ENCODE measurements at regions not wholly inside any gene's neighbourhood (a gene's known extent, or its start where the extent isn't known, plus 50 kb on each side); places are given as distances from the start of the nearest gene placed in this dataset.
"Not testable (repeated sequence)": the region's sequence is repeated elsewhere in the genome, so short reads cannot be mapped to it uniquely, and the experiment has no call there.

DNA sequence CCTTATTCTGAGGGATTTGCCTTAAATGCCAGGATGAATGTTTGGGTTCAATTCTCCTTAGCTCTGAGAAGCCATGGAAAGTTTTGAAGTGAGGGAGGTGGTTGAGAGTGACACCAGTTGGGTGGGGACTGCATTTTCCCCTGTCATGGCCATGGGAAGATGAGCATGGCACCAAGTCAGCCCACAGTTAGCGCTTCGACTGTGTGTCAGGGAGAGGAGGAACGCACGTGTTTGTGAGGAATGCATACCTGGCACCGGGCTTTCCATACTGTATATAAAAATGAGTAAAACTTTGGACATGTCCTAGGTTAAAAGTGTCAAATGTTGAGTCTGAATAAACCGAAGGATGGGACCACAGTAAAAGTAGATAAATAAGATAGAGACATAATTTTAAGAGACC lies 187.5 kb upstream of the KL start:
- no peak for DNase-seq (ENCODE audit: low read depth in 2 of 2)

DNA sequence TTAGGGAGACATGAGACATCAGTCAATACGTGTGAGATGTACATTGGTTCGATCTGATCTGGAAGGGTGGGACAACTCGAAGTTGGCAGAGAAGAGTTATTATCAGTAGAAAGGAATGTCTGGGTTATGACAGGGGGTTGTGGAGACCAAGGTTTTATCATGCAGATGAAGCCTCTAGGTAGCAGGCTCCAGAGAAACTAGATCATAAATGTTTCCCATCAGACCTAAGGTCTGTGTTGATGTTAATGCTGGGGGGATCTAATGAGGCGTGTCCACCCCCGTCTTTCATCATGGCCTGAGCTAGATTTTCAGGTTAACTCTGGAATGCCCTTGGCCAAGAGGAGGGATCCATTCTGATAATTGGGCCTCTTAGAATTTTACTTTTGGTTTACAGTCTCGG lies 187.0 kb upstream of the KL start:
- DNase-seq (ENCODE audit: low read depth in 2 of 2) = no peak

DNA sequence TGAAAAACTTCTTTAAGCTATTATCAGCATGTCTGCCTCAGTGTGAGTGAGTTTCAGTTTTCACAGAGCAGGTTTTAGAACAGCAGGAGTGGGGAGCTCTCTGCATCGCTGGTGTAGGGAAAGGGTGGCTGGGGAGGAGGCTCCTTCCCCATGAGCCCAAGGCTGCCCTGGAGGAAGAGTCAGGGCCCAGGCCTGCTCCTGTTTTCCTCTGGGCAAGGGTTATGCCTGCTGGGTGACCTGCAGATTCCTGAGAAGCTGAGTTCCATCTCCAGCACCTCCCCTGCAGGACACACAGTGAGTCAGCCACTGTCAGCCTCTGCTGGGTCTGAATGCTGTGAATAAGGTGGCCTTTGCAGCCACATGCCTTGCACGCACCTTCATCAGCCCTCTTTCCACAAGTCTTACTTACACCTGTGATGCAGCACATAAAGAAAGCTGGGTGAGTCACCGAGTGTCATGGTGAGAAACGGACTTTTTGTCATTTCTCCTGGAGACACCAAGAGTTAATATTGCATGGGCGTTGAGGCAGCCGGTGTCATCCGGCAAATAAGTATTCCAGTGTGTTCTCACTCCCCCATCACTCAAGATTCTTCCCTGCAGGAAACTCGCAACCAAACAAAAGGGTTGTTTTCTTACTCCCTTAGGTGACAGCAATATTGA lies 186.4 kb upstream of the KL start:
- DNase-seq (ENCODE audit: low read depth in 2 of 2) = no peak

DNA sequence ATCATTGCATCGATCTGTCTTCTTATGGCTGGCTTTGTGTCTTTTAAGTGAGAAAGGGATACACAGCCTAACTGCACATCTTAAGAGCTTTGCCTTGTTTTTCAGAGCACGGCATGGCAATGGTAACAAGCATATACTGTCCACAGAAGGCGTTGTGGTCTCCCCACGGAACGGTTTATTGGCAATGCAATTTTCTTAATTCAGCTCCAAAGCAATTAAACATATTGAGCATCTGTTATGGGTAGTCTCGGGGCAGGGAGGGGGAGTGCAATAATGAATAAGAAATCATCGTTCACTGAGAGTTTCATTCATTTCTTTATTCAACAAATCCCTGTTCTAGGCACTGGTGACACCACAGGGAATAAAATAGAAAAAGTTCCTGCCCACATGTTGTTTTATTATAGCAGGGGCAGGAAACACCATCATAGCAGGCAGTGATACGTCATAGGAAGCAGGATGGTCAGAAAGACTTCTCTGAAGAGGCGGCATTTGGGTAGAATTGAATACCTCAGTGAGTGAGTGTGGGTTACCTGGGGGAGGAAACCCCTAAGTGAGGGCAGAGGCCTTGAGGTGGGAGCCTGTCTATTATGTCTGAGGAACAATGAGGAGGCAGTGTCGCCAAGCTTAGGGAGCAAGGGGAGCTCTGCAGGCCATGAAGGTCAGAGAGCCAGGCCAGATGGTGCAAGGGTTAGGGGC lies 185.7 kb upstream of the KL start:
- DNase-seq (ENCODE audit: low read depth in 2 of 2) = no peak

DNA sequence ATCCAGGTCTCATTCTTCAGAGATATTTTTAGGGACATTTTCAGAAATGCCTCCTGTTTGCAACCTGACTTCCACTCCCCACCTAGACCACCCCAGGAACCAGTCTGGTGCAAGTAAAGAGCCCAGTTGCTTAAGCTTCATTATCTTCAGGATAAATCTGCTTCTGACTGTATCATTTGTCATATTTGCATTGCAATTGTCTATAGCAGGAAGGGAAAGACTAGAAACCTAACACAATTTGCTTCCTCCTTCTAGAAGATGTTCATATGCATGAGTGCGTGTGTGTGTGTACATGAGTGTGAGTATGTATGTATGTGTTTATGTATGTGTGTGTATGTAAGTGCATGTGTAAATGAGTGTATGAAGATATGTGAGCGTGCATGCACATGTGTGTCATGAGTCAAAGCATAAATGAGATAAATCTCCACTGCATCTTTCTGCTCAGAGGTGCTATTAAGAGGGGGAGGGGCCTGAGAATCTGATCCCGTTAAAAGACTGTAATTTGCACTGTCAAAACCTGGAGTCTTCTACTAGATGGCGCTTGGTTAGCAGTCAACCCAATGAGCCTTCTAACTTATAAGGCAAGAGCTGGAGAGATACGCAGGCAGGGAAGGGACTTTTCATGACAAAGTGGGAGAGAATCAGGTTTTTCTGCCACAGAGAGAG lies 178.8 kb upstream of the KL start:
- DNase-seq (ENCODE audit: low read depth in 2 of 2) = no peak

DNA sequence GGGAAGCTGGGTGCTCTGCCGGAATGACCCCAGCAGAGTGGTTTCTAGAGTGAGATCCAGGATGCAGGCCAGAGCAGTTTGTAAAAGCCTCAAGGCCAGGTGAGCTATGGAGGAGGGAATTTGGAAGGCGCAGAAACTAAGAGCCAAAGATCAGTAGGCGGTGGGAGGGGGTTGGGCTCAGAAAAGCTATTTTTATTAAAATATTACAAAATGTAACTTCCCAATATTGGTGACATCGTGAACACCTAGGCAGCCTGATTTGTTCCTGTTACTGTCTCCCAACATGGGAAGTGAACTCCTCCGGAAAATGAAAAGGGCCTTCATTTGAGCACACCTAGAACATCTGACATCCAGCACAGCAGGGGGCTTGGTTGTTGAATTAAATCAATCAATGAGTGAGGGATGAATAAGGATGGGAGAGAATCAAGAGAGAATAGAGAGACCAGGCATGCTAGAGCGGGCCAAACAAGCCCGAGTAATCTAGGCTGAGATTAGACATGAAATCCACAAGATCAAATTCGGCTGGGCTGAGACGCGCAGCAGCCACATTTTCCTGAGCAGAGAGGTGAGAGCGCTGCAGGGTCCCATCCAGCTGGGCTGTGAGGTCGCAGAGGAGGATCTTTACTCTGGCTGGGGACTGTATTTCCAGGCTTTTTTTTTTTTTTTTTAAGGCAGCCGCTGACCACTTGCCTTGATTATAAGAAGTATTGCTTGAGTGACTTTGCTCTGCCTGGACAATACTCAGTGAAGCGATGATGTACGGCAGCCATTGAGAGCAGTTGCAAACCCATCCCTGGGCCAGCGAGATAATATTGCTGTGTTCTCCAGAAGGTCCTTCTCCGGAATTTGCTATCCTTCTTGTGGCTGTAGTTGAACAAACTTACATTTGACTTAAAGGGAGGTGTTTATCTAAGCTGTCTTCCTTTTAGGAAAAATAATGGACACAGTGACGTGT lies 178.0 kb upstream of the KL start:
- DNase-seq (ENCODE audit: low read depth in 2 of 2) = no peak

DNA sequence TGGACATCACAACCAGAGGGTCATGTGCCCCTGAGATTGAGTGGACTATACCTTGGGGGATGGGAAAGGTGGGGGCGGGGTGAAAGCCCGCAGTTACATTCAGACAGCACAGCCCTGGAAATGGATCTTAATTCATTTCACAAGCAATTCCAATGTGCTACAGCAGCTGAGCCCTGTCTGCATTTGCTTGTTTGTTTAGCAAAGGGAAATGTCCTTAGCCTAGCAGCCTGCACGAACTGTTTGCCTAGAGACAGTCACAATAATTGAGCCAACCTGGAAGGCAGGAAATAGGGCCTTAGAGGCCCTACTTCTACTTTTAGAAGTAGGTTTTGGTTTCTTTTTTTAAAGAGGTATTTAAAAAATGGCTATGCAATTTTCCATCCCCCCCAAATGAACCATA lies 177.3 kb upstream of the KL start:
- DNase-seq (ENCODE audit: low read depth in 2 of 2) = no peak

DNA sequence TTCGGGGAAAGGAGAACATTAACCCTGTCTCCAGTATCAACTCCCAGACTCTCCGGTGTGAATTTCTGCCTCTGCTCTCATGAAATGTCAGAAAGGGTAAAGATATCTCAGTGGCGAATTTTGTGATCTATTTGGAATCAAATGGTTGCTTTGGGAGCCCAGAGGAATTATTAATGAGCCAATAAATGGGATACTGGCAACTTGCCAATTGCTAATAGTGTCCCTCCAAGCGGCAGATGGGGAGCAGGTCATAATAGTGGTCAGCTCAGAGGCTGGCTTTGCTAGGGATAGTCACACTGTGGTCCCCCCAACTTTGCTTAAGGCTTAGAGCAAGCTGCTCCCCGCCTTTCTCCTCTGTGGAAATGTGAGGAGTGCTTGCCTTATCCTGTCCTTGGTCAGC lies 176.1 kb upstream of the KL start:
- DNase-seq (ENCODE audit: low read depth in 2 of 2) = no peak

DNA sequence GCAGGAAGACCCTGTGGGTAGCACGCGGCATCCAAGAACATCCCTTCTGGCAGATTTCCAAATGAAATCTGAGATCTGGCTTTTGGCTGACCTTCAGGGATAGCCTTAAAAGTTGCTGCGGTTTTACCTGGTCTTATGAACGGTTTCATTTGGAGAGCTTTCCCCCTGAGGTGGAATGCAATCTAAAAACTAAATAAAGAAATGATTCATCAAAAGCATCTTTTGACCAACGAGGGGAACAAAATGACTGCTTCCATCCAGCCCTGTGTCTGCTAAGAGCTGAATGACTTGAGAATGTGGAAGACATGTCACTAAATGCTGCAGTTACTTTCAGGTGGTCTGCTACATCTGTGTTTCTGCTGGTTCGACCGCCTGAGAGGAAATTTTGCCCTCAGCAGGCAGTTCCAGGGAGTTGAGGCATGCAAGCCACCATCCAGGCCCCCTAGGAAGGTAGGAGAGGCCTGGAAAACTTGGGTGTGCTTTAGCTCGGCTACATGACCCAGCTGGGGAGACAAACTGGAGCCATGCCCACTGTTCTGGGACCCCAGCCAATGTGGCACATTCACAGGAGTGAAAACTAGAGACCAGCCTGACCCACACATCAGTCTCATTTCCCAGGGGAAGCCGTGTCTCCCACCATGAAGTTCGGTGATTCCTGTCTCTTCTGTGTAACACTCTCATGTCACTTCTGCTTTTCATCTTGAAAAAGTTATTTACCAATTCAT lies 175.1 kb upstream of the KL start:
- DNase-seq (ENCODE audit: low read depth in 2 of 2) = no peak

DNA sequence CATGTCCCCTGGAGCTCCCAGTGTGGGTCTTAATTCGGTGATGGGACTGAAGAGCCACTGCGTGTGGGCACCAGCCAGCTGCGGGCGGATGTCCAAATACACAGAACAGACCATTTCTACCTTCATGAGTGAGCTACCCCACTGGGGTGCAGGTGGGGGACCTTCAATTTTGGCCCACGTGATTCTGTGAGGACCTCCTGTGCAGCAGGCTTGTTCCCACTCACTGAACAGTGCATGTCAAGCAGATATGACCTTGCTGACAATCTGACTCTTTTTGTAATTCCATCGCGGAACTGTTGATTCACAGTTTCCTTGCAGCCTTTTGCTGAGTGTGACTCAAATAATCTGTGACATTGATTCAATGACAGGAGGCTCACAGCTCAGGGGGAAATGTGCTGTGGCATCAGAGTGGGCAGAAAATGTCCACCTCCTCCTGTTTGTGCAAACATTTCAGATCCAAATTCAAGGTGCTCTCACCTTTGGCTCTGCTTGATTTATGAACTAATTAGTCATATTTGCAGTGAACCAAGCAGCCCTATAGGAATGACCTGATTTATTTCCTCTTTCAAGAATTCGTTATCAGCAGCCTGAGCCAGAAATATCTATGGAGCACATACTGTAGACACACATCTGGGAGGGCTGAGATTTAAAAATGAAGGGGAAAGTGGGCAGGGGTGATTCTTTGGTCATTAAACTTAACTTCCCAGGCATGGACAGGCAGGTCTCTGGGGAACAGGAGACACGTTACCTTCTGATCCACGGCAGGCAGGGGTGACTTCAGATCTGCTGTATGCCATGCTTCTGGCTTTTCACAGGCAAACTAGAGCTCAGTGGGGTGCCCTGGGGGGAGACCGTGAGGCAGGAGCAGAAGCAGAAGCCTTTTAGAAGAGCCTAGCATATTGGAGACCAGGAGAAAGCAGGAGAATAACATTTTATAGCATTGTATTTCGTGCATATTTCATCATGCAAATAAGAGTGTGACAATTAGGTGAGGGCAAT lies 170.0 kb upstream of the KL start:
- peak; percentile 8 to 20 for DNase-seq (ENCODE audit: low read depth in 2 of 2)

DNA sequence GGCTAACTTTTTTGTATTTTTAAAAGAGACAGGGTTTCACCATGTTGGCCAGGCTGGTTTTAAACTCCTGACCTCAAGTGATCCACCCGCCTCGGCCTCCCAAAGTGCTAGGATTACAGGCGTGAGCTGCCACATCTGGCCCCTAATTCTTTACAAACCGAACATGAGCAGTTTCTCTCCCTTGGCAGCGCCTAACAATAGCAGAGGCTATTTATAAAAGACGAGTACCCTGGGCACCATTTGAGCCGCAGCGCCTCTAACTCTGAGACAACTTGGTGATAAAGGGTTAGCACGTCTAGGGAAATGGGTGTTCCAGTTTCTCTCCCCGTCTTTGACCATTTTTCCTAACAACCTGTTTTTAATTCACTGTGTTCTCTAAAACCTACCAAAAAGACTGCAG lies 168.2 kb upstream of the KL start:
- not testable (repeated sequence) for DNase-seq (ENCODE audit: low read depth in 2 of 2)

DNA sequence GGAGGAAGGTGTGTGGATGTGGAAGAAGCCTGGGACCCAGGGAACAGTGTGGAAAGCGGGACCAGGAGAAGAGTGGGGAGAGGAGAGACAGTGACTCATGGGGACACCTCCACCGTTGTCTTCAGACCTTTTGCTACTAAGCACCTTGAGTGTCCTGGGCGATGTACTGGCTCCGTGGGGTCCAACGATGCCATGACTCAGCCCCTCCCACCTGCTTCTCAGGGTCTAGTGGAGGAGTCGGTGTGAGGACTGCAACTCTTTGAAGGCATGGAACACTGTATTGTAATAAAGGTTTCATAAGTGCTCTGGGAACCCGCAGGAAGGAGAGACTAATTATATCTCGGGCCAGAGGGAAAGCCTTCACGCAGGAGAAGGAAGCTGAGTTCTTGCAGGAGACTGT lies 166.9 kb upstream of the KL start:
- DNase-seq (ENCODE audit: low read depth in 2 of 2) = no peak

DNA sequence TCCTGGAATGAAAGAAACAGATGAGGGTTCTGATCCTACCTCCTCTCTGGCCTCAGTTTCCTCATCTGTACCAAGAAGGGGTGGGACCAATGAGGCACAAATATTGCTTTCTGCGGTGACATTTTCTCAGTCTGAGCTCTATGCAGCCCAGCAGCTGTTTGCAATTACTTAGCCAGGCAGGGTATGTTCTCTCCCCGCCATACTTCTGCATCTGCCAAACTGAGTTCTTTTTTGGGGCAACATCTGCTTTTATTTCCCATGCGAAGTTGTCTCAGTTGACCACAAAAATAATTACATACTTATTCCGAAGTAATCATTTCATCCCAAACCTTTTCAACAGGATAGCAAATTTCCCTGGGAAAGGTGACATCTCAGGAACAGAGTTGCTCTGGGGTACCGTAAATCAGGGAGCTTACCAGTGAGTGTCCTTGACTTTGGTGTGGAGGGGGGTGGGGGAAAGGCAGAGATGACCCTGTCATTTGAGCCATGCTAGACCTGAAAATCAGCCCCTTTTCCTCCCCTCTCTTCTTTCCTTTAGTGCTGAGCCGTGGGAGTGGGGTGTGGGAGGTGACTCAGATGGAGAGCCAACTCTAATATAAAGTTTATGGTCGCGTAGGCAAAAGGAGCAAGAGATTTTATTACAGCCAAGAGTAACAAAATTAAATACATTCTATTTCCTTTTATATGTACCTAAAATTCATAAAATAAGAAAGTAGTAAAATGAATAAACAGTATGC lies 165.7 kb upstream of the KL start:
- no peak for DNase-seq (ENCODE audit: low read depth in 2 of 2)

DNA sequence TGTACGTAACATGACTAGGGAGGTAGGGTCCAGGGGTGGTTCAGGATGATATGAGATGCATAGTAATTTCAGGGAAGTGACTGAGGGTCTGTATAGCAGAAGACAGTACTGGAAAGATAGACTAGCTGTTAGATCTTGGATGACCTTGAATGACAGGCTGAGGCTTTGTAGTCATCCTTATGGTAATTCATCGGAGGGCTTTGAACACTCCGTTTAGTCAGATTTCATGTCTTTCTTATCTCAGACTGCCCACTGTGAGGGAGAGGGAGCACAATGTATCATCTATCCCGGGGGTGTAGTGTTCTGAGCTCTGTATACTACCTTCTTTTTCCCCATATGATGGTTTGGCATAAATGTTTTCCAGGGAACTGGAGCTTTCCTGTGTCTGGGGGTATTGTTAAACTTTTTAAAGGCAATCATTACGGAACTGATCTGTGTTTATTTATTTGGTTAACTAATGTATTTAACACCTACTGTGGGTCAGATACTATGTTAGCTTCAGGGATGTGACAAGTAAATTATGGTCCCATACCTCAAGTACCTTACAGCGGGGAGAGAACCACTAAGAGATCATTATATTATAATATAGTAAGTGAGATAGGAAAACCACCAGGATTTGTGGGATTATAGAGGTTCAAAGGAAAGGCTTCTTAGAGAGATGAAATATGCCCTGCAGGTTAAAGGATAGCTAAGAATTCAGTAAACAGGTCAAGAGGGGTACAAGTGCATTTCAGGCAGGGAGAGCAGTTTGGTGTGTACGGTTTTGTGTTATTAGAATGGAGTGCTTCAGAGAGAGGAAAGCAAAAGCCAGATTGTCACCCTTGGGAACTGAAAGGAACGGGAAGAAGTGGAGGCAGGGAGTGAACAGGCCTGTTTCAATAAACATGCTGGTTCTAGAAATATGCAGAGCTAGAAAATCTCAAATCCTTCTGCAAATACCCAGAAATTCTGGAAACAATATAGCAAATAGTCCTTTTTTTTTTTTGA lies 164.8 kb upstream of the KL start:
- DNase-seq (ENCODE audit: low read depth in 2 of 2) = no peak

DNA sequence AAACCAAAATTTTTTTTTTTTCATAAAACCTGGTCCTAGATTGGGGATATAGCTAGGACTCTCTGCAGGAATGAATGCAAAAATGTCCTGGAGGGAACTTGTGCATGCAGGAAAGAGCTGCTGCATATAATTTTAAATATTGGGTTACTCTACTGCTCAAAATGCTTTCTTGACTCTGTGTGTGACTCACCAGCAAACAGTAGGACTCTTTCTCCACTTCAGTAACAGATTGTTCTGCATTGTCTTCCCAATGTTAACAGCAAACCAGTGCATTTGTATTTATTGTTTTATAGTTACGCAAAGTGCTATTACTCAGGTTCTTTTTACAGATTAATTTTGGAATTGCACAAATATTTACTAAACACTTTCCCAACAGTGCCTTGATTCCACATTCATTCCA lies 163.7 kb upstream of the KL start:
- DNase-seq (ENCODE audit: low read depth in 2 of 2) = no peak

DNA sequence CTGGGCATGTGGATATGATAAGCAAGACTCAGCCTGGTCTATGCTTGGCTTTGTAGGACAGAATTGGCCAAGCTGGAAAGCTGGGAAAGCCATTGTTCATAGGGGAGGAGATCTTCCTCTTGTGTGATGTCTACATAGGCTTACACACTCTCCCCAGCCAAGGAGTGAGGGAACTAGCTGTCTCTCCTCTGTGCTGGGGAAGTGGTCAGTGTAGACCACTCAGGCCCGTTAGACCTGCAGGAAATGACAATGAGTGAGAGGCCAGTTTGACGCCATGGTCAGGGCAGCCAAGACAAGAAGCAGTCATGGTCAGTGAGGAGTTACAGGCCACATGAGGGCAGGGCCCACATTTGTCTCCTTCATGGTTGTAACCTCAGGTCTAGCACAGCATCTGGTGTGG lies 159.1 kb upstream of the KL start:
- DNase-seq (ENCODE audit: low read depth in 2 of 2) = no peak

DNA sequence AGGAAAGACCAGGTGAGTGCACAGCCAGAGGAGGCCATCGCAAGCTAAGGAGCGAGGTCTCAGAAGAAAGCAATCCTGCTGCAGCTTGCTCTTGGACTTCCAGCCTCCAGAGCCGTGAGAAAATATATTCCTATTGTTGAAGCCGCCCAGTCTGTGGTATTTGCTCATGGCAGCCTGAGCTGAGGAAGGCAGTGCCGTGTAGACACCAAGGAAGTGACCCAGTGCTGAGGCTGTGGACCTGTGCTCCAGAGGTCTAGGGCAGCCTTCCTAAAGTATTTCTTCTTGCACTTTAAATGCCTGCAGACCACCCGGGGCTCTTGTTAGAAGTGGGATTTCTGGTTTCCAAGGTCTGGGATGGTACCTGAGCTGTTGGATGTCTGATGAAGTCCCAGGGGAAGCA lies 158.5 kb upstream of the KL start:
- DNase-seq (ENCODE audit: low read depth in 2 of 2) = no peak

DNA sequence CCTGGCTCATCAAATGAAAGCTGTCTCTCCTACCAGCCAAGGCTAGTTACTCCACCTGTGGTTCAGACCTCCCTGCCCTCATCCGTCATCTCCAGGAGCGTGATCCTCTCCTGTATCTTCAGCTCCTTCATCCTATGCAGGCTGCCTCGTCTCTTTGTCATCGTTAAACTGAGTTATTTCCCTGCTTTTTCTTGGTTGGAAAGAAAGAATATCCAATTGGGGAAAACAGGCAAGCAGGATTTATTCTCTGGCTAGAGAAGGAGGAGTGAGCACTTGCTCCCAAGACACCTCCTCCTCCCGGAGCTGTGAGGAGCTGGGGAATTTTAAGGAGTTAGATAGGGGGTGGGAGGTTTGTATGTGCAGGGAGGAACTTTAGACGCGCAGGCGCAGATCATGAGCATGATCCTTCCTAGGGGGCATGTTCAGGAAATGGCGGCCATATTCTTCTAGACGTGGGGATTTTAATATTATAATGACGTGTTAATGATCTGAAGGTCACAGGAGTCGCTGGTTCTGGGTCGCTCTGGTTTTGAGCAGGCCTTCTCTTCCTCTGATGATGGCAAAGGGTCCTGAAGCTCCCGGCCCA lies 156.4 kb upstream of the KL start:
- DNase-seq (ENCODE audit: low read depth in 2 of 2) = no peak
